ENCODE measurements at regions not wholly inside any gene's neighbourhood (a gene's known extent, or its start where the extent isn't known, plus 50 kb on each side); places are given as distances from the start of the nearest gene placed in this dataset.
"Not testable (repeated sequence)": the region's sequence is repeated elsewhere in the genome, so short reads cannot be mapped to it uniquely, and the experiment has no call there.

- peak; percentile 57 for DNase-seq
Measured at GRCh38 chr6:81623106-81623759, 129.2 kb downstream of the TENT5A start.

DNA sequence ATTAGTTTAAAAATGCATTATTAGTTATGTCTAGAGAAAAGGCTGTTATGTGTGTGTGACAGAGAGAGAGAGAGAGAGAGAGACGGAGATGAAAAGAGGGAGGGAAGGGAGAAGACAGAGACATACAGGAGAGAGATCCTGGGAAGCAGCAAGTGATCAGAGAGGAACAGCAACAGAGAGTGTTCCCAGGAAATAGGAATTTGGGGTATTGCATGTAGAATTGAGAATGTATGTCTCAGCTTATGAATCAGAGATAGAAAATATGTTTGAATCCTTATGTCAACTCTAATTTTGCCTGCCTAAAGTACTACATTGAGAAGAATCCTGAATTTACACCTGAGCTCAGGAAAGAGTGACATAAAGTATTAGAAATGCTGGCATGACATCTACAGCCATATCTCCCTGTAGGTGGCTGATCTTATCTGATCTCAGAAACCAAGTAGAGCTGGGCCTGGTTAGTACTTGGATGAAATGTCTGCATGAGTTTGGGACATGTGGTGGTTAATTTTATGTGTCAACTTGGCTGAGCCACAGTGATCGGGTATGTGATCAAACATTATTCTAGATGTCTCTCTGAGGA is 130.6 kb downstream of the TENT5A start:
- no peak for DNase-seq

DNA sequence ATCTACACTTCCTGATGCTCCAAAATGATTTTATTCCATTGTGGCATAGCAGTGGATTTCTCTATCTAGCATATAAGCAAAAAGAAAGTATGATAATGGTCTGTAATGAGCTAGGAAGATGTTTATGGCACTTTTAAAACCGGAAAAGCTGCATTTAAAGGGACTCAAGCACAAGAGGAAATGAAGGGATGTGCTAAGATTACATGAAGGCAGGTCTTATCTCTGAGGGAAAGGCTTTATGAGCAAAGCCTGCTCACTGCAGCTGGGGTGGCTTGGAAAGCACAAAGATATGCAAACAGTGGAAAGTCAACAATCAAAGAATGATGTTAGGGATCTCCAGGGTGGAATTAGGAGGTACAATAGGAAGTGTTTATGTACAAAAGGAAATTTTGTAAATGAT is 138.2 kb downstream of the TENT5A start:
- no peak for DNase-seq

DNA sequence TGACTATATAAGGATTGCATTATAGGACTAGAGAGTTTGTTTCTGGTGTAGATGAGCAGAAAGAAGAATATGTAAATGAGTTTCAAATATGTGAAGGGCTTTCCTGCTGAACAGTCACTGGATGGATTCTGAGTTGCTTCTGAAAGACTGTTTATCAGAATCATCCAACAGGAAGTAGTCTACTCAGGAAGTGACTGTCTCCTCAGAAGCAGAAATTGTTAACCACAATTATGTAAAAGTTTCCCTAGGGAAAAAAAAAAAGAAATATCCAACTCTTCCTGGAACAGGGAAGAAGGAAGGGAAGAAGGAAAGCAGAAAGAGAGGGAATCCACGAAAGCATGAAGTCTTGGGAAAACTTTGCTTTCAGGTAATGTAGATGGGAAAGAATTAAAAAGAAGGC is 138.9 kb downstream of the TENT5A start:
- DNase-seq = no peak

- no peak for DNase-seq
Measured at GRCh38 chr6:81612136-81612535, 140.3 kb downstream of the TENT5A start.

DNA sequence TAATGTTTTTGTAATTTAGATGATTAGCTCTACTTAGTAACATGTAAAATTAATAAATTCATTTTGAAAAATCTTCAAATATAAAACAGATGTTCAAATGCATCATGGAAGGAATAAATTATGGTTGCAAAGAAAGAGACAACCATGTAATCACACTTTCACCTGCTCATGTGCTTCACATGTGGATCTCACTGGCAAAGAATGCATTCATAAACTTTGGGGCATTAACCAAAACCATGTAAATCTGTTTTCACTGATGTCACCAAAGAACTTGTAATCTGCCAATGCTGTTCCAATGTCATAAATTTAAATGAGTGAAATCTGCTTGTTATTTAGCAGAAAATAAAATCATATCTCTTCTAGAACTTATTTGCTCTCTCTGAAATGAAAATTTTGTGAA is 142.7 kb downstream of the TENT5A start:
- DNase-seq = no peak

GRCh38 chr6:81608776-81609175 is 143.7 kb downstream of the TENT5A start:
- no peak for DNase-seq

GRCh38 chr6:81606965-81607381 is 145.5 kb downstream of the TENT5A start:
- no peak for DNase-seq

DNA sequence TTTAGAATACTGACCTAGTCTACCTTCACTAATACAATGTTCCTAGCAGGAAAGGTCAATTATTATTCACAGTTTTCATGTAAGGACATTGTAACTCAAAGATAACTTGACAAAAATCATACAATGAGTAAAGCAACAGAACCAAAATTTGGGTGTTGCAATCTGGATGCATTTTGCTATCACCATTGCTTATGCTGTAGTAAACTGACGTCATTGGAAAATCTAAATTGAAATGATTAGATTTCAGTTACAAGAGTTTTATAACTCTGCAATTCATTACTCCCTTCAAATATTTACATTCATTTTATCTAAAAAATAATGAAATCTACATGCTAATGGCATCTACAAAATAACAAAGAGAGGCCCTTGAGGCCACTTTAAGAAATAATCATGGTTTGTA is 147.0 kb downstream of the TENT5A start:
- DNase-seq = no peak

DNA sequence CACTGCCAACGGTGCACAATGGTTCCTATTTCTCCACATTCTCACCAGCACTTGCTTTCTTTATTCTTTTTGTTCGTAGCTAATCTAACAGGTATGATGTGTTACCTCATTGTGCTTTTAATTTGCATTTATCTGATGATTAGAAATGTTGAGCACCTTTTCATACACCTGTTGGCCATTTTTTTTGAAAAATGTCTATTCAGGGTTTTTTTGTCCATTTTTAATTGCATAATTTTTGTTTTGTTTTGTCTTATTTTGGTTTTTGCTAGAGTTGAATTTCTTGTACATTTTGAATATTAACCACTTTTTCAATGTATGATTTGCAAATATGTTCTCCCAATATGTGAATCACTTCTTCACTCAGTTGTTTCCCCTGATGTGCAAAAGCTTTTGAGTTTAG is 150.6 kb downstream of the TENT5A start:
- DNase-seq = no peak

DNA sequence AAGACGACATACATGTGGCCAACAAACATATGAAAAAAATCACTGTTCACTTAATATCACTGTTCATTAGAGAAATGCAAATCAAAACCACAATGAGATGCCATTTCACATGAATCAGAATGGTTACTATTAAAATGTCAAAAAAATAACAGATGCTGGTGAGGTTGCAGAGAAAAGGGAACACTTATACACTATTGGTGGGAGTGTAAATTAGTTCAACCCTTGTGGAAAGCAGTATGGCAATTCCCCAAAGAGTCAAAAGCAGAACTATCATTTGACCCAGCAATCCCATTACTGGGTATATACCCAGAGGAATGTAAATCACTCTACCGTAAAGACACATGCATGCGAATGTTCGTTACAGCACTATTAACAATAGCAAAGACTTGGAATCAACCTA is 152.0 kb downstream of the TENT5A start:
- not testable (repeated sequence) for DNase-seq

DNA sequence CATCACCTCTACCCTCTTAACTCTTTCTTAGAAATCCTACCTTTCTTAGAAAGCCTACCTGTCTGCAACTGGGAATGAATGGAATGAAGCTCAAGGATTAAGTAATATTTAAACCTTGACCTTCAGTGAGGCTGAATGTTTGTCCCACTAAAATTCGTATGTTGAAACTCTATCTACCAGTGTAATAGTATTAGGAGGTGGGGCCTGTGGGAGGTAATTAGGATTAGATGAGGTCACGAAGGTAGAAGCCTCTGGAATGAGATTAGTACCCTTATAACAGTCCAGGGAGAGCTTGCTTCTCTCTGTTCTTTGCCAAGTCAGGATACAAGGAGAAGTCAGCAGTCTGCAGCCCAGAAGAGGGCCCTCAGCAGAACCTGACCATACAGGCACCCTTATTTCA is 158.0 kb downstream of the TENT5A start:
- DNase-seq = no peak

DNA sequence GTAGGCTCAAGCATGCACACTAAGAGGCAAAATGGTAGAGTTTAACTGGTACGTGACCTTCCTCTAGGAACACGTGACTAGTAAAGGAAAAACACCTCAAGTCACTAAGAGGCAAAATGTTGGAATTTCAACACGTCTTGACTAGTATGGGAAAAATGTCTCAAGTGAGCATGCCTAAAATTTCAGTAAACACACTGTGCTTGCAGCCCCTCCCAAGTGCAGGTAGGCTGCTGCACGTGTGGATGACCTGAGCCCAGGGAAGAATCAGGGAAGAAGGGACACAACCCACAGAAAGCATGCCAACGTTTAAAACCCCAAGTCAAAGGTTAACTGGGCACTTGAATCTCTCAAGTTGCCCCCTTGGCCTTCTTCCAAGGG is 162.2 kb downstream of the TENT5A start:
- DNase-seq = no peak

DNA sequence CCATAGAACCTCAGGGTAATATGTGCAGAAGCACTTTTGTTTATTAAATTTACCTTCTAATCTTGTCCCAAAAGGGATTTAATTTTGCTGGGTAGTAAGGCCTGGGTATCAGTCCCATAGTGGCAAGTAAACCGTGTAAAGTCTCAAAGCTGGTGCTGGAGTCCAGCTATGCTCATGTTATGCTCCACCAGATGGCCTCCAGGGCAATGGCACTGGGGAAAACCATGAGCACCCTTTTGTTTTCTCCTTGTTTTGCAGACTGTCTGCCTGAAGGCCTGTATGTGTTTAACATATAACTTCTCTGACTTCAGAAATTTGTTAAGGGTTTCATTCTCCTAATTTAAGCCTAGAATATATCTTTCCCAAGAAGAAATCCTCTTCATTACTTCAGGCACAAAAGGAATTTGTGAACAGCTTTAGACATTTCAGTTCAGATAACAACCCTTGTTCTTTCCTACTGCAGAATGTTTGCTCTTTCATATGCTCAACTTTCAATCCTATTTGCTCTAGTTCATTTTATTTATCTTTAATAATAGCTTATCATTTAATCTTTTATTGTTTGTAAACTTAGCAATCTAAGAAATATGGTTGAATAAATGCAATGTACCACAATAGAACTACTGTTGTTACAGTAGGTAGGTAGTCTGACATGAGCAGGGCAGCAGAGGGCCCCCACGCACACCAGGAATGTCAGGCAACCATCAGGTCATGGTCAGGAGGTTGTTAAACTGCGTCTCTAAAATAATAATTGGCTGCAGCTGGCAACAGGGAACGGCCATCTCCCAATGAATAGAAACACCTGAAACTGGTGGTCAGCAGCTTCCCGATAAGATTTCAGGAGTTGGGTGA is 162.8 kb downstream of the TENT5A start:
- DNase-seq = no peak

- not testable (repeated sequence) for DNase-seq
Measured at GRCh38 chr6:81585686-81586085, 166.8 kb downstream of the TENT5A start.

DNA sequence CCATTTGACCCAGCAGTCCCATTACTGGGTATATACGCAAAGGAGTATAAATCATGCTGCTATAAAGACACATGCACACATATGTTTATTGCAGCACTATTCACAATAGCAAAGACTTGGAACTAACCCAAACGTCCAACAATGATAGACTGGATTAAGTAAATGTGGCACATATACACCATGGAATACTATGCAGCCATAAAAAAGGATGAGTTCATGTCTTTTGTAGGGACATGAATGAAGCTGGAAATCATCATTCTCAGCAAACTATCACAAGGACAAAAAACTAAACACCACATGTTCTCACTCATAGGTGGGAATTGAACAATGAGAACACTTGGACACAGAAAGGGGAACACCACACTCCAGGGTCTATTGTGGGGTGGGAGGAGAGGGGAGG is 168.3 kb downstream of the TENT5A start:
- not testable (repeated sequence) for DNase-seq

- DNase-seq = no peak
Measured at GRCh38 chr6:81575442-81575841, 177.0 kb downstream of the TENT5A start.

DNA sequence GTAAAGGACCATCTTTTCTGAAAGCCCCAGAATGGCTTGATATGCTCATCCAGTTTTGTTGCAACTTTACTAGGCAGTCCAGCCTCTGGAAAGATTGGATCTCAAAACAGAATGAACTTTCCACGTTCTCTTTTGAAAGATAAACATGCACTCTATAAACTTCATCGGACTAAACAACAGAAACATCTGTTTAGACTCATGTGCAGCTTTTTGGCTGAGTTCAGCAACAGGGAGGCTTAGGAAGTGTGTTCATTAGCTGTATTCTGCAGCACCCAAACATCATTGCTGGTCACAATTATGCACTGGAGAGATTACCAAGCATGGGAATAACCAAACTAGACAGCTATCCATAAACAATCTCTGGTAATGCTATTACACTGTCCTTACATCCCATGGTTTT is 180.5 kb downstream of the TENT5A start:
- no peak for DNase-seq

GRCh38 chr6:81570681-81571080 is 181.8 kb downstream of the TENT5A start:
- no peak for DNase-seq

DNA sequence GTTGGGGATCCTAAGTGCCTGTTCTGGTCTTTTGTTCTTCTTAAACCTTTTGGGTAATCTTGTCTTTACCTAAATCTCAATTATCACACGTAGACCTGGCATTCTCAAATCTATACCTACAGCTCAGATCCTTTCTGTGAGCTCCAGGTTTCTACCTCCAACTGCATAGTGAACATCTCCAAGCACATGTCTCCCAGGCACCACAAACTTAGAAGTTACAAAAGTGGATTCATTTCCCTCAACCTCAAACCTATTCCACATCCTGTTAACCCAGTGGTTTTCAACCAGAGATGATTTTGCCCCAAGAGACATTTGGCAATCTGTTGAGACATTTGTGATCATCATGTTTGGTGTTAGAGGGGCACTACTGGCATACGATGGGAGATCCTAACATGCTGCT is 183.5 kb downstream of the TENT5A start:
- DNase-seq = no peak

- no peak for DNase-seq
Measured at GRCh38 chr6:81565071-81565470, 187.4 kb downstream of the TENT5A start.

DNA sequence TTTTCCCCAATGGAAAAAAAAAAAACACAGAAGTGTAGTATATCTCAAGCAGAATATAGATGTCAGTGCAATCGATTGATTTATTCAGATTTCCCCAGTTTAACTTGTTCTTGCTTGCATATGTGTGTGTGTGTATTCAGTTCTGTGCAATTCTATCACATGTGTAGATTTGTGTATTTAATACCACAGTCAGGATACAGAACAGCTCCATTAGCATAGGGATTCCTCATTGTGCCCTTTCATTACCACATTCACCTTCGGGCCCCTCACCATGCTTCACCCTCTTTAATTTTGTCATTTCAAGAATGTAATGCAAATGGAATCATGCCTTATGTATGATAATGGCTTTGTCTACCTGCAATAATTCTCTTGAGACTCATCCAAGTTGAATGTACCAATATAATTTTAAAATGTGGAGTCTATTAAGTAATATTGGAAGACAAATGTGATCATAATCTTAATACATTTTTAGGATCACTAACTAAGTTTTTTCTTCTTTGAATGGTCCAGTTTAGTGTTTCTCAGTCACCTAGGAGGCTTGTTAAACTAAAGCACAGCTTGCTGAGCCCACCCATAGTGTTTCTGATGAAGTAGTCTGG is 187.9 kb downstream of the TENT5A start:
- DNase-seq = no peak

DNA sequence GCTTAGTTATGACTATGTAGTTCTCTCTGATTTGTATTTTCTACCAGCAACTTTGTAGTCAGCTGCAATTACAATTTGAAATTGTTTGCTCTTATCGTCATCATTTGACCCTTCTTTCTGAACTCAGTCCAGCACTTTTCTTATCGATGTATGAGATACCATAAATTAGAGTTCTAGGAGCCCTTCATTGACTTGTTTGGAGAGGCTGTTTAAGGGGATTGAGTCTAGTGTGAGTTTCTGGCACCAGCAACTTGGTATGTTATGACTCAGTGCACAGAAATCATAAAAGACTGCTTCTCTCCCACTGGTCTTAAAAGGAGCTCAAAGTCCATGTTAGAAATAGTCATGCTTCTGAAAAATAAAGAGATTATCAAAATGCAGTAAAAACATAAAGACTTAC is 190.3 kb downstream of the TENT5A start:
- DNase-seq = no peak

DNA sequence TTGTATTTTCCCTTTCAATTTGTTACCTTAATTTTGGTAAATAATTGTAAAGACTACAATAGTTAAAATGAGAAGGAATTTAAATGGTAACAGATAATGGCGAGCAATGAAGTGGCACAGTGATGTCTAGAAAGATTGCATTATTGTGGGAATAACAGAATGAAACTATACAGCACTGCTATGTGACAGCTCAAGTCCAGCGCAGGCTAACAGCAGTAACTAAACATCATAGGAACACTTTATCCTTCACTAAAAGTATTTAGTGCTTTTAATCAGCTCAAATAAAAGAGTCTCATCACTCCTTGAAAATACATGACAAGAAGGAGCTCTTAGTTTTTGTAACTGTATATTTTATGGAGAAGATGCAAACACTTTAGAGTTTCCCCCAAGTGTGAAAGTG is 190.8 kb downstream of the TENT5A start:
- no peak for DNase-seq

All from islet precursor cell (in vitro differentiated cells).